Gastroesophageal sphincter (tissue), 3 donors: ENCODE measurements at regions not wholly inside any gene's neighbourhood (a gene's known extent, or its start where the extent isn't known, plus 50 kb on each side); places are given as distances from the start of the nearest gene placed in this dataset.

Experiments
- POLR2A ChIP-seq, 2 donors: fragments of 450-650 bp; IDR thresholded peaks; one replicate each; pipeline ENCODE4 v1.6.1; 2017; ENCODE audit warnings: antibody characterized with exemption in 2 of 2, mild to moderate bottlenecking in 2 of 2, moderate library complexity in 1 of 2
- TF ChIP-seq, protein P1 (sequence below), 4 experiments: fragments of 200-600 bp in 2 of 4; fragments of 450-650 bp in 2 of 4; sonication (generic) in 1 of 4; IDR thresholded peaks; one replicate each; pipeline ENCODE4 v1.5.1; 2017 to 2019; ENCODE audit warnings: antibody characterized with exemption in 4 of 4, mild to moderate bottlenecking in 2 of 4, moderate library complexity in 2 of 4

DNA sequence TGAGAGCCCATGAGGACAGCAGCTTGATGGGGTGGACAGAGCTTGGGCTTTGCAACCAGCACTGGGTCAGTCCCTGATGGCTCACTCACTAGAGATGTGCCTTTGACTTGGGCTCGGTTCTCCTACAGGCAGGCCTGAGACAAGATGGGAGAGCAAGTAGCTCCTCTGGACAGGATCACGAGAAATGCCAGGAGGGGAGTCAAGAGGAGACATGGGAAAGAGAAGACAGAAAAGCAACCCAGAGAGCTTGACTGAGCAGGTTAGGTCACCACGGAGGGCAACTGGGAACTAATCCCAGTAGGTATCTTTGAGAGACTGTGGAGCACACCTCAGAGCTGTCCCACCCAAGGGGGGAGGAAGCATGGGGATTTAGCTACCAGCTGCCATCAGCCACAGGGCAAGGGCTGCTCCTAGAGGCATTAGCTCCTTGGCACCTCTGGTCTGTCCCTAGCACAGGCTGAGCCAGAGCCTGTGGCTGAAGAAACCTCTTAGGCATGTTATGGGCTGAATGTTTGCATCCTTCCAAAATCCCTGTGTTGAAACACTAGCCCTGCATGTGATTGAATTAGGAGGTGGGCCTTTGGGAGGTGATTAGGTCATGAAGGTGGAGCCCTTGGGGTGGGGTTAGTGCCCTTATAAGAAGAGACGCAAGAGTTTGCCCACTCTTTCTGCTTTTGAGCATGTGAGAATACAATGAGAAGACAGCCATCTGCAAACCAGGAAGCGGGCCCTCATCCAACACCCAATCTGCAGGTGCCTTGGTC, 145.6 kb downstream of the SMIM20 start:
- TF ChIP-seq, protein P1, sequence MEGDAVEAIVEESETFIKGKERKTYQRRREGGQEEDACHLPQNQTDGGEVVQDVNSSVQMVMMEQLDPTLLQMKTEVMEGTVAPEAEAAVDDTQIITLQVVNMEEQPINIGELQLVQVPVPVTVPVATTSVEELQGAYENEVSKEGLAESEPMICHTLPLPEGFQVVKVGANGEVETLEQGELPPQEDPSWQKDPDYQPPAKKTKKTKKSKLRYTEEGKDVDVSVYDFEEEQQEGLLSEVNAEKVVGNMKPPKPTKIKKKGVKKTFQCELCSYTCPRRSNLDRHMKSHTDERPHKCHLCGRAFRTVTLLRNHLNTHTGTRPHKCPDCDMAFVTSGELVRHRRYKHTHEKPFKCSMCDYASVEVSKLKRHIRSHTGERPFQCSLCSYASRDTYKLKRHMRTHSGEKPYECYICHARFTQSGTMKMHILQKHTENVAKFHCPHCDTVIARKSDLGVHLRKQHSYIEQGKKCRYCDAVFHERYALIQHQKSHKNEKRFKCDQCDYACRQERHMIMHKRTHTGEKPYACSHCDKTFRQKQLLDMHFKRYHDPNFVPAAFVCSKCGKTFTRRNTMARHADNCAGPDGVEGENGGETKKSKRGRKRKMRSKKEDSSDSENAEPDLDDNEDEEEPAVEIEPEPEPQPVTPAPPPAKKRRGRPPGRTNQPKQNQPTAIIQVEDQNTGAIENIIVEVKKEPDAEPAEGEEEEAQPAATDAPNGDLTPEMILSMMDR (IDR thresholded peaks at IDR 0.05), result no peak
- TF ChIP-seq POLR2A (IDR thresholded peaks at IDR 0.05), result no peak
